D721Med (cell line): ENCODE measurements at regions not wholly inside any gene's neighbourhood (a gene's known extent, or its start where the extent isn't known, plus 50 kb on each side); places are given as distances from the start of the nearest gene placed in this dataset.

Source experiments
- DNase-seq: peaks from one replicate; pipeline ENCODE4 v3.0.0; 2011; ENCODE audit warnings: low spot score; ENCODE audit not compliant: insufficient read length
- FAIRE-seq: peaks from 2 replicates; lab custom pipeline; 2011; peaks lifted over from hg19 to GRCh38; lab: Jason Lieb, UNC
- TF ChIP-seq, protein P1 (sequence below): IDR thresholded peaks from 2 replicates; pipeline ENCODE4 v1.5.1; 2012; ENCODE audit warnings: mild to moderate bottlenecking, control low read depth; ENCODE audit not compliant: insufficient read depth; ENCODE audit errors: missing control alignments

DNA sequence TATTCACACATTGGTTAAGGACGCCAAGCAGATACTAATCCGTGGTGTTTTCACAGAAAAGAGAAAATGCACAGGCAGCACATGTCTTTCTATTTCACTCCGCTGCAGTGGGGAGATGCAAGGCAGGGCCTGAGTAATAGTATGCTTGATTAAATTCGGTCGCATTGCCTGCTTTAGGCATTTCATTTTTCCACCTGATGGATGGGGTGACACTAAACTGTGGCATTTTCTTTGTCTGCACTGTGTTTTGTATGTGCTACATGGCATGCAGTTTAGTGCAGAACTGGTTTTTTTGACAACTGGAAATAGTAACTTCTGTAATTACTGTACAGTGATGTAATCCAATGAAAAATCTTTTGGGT is 94.9 kb downstream of the SLC17A6 start:
- no peak for DNase-seq
- TF ChIP-seq, protein P1, sequence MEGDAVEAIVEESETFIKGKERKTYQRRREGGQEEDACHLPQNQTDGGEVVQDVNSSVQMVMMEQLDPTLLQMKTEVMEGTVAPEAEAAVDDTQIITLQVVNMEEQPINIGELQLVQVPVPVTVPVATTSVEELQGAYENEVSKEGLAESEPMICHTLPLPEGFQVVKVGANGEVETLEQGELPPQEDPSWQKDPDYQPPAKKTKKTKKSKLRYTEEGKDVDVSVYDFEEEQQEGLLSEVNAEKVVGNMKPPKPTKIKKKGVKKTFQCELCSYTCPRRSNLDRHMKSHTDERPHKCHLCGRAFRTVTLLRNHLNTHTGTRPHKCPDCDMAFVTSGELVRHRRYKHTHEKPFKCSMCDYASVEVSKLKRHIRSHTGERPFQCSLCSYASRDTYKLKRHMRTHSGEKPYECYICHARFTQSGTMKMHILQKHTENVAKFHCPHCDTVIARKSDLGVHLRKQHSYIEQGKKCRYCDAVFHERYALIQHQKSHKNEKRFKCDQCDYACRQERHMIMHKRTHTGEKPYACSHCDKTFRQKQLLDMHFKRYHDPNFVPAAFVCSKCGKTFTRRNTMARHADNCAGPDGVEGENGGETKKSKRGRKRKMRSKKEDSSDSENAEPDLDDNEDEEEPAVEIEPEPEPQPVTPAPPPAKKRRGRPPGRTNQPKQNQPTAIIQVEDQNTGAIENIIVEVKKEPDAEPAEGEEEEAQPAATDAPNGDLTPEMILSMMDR, result no peak
- no peak for FAIRE-seq

DNA sequence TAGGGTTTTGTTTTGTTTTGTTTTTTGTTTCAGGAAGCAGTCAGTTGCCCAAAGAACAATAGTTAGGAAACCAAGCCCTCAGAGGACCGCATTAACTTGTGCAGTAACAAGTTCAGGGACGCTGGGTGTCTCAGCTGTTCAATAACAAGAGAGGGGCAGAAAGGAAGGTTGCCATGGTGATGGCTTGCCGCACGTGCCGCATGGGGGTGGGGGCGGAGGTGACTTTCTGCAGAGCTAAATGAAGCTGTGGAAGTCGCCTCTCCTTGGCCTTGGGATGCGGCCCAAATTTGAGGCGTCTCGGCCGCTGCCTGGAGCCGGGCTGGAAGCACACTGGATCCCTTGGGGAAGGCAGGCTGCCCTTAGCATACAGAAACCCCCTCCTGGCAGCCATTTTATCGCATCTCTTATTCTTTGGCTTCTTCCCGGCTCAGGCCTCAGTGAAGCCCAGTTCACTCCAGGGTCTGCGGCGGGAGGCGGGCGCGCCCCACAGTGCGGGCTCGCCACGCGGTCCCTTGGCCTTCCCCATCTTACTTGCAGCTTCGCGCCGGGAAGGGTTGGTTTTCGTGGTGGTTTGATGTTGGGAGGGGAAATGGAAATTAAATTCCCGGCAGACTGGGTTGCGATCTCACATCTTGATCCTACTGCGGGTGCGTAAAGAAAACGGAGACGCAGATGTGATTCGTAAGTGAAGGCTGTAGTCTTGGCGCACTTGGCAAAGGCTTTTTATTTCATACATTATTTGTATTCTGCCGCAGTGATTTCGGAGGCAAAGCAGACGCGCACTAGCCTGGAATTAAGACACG is 94.3 kb downstream of the SLC17A6 start:
- FAIRE-seq, result no peak

DNA sequence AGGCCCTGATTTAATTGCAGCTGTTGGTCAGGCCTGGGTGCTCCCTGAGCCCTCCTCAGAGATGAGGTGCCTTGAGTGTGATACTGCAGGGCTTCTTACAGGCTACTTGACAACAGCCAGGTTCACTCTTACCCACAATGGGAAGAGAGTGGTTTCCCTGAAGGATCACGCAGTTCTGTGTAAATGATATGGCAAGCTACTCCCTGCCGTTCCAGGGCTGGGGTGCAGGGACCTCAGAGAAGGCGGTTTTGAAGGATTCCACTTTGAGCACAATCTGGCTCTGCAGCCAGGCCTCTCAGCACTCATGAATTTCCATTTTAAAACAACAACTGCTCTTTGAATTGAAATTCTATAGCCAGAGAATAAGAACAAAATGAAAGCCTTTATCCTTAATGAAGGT is 92.9 kb downstream of the SLC17A6 start:
- TF ChIP-seq, protein P1, result no peak
- DNase-seq, result no peak
- FAIRE-seq, result no peak

More for the DNA sequence above, 94.3 kb downstream of the SLC17A6 start:
- DNase-seq, result no peak
- TF ChIP-seq, protein P1, result no peak

DNA sequence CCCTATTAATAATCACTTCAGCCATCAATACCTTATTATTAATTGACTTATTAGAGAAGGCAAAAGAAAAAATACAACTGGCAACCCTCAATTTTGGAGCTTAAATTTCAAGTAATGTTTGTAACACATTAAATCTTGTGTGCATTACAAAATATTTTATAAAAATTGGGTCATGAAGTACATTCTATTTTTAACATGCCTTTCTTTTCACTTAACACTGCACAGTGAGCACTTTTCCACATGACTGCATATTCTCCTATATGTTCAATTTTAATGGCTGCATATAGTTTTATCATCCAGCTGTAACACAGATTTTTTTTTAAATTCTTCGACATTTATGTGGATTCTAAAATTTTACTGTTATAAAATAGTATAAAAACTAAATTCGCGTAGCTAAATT is 92.5 kb downstream of the SLC17A6 start:
- DNase-seq (no peak), FAIRE-seq (no peak)
- TF ChIP-seq, protein P1, result no peak

DNA sequence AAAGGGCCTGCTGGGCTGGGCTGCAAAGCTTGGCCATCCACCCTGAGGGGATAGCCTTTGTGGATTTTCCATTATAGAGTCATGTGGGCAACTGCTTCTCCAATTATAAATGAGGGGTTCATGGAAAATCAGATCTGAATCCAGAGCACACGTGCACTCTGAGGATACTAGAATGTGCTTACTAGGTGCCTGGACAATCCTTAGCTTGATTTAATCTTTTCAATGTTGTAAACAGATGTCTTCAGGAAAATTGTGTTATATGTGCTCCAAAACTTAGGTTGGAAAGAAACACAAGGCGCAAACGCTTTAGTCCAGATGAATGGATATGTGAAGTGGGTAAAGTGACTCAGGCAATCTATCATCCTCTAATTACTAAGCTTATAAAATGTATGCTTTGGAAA is 92.0 kb downstream of the SLC17A6 start:
- TF ChIP-seq, protein P1, result no peak
- FAIRE-seq, result no peak
- no peak for DNase-seq
